Activated T-cell treated with anti-CD3 and anti-CD28 coated beads, Interleukin-2, amount 50 U/mL, for 72 hours (primary cell): ENCODE measurements at regions not wholly inside any gene's neighbourhood (a gene's known extent, or its start where the extent isn't known, plus 50 kb on each side); places are given as distances from the start of the nearest gene placed in this dataset.

Experiments used
- ATAC-seq, 2 donors: fragments of 150-1000 bp; cut with Tn5 transposase; replicated peaks in 1 of 2; 2 replicates each; pipeline ENCODE4 v1.10.0; 2021; ENCODE audit warnings: moderate library complexity in 2 of 2, mild to moderate bottlenecking in 1 of 2
- DNase-seq, 2 donors: peaks; one replicate each; pipeline ENCODE4 v3.0.0; 2021 to 2022; ENCODE audit warnings: mixed read lengths in 1 of 2
- H3K27ac Mint-ChIP-seq: one replicate; pipeline ENCODE4 v1.8.0; 2022; ENCODE audit warnings: mild to moderate bottlenecking, moderate library complexity, mixed read lengths
- H3K27me3 Mint-ChIP-seq: one replicate; pipeline ENCODE4 v1.8.0; 2022; ENCODE audit warnings: low read depth, mixed read lengths
- H3K36me3 Mint-ChIP-seq, 2 donors: one replicate each; pipeline ENCODE4 v1.8.0; 2022; ENCODE audit warnings: mixed read lengths in 2 of 2, mild to moderate bottlenecking in 1 of 2; ENCODE audit not compliant: insufficient read depth in 2 of 2
- H3K4me1 Mint-ChIP-seq: one replicate; pipeline ENCODE4 v1.8.0; 2022; ENCODE audit warnings: low read depth, mixed read lengths
- H3K4me3 Mint-ChIP-seq, 2 donors: one replicate each; pipeline ENCODE4 v1.8.0; 2022; ENCODE audit warnings: mild to moderate bottlenecking in 2 of 2, mixed read lengths in 2 of 2, moderate library complexity in 2 of 2
- H3K9me3 Mint-ChIP-seq, 2 donors: one replicate each; pipeline ENCODE4 v1.8.0; 2022; ENCODE audit warnings: mixed read lengths in 2 of 2

- Mint-ChIP-seq H3K27me3 (no peaks in the 10 kb centered on the region), H3K9me3 (peaks cover 2 to 3% of the 10 kb centered on the region in 2 donors), H3K27ac (no peak overlapping the region), H3K4me1 (no peaks in the 10 kb centered on the region), H3K4me3 (no peak overlapping the region), H3K36me3 (no peaks in the 10 kb centered on the region)
- DNase-seq = no peak
- ATAC-seq = no peak
Observed at GRCh38 chr9:30977965-30978364, 1406.5 kb upstream of the ACO1 start.

DNA sequence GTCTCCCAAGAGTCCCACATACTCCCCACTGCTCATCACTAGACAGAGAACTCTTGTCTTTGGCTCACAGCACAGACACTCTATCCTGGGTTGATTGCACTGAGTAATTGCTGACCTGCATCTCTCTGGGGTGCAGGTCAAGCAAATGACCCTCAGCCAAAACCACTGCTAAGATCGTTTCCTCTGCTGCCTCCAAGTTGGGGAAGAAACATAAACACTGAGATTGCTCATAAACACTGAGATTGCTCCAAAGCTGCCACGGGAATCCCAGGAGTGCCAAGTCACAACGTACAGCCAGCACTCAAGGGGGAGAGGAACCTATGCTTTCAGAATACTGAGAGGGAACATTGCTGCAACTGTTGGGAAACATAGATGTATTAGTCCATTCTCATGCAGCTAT is 1402.1 kb upstream of the ACO1 start:
- H3K9me3 Mint-ChIP-seq = peaks cover 2 to 3% of the 10 kb centered on the region in 2 donors
- H3K27ac Mint-ChIP-seq = no peak overlapping the region
- no peak overlapping the region for H3K4me3 Mint-ChIP-seq
- no peaks in the 10 kb centered on the region for H3K27me3 Mint-ChIP-seq
- ATAC-seq (no peak), DNase-seq (no peak)
- no peaks in the 10 kb centered on the region for H3K4me1 Mint-ChIP-seq
- H3K36me3 Mint-ChIP-seq = no peaks in the 10 kb centered on the region

GRCh38 chr9:30995956-30996738 is 1388.3 kb upstream of the ACO1 start:
- Mint-ChIP-seq H3K27ac (no peak overlapping the region), H3K4me3 (no peak overlapping the region), H3K36me3 (no peaks in the 10 kb centered on the region), H3K27me3 (no peaks in the 10 kb centered on the region), H3K9me3 (no peaks in the 10 kb centered on the region), H3K4me1 (no peaks in the 10 kb centered on the region)
- no peak for ATAC-seq
- no peak for DNase-seq

- no peaks in the 10 kb centered on the region for H3K4me1 Mint-ChIP-seq
- H3K4me3 Mint-ChIP-seq = no peak overlapping the region
- no peaks in the 10 kb centered on the region for H3K9me3 Mint-ChIP-seq
Observed at GRCh38 chr9:30996761-30997160, 1387.7 kb upstream of the ACO1 start.

GRCh38 chr9:30997291-30997690 is 1387.2 kb upstream of the ACO1 start:
- Mint-ChIP-seq H3K4me3 (no peak overlapping the region), H3K9me3 (peaks cover 0 to 2% of the 10 kb centered on the region in 2 donors), H3K4me1 (no peaks in the 10 kb centered on the region), H3K36me3 (no peaks in the 10 kb centered on the region), H3K27me3 (no peaks in the 10 kb centered on the region), H3K27ac (no peak overlapping the region)
- ATAC-seq (no peak), DNase-seq (no peak)

More at GRCh38 chr9:30996761-30997160, 1387.7 kb upstream of the ACO1 start:
- H3K27ac Mint-ChIP-seq = no peak overlapping the region
- DNase-seq (no peak), ATAC-seq (no peak)
- no peaks in the 10 kb centered on the region for H3K36me3 Mint-ChIP-seq
- no peaks in the 10 kb centered on the region for H3K27me3 Mint-ChIP-seq

GRCh38 chr9:31005086-31005665 is 1379.3 kb upstream of the ACO1 start:
- no peak overlapping the region for H3K27ac Mint-ChIP-seq
- H3K4me1 Mint-ChIP-seq = no peaks in the 10 kb centered on the region
- DNase-seq (no peak), ATAC-seq (no peak)
- H3K9me3 Mint-ChIP-seq = peaks cover 2 to 13% of the 10 kb centered on the region in 2 donors
- no peak overlapping the region for H3K4me3 Mint-ChIP-seq
- H3K27me3 Mint-ChIP-seq = no peaks in the 10 kb centered on the region
- H3K36me3 Mint-ChIP-seq = peaks cover 0 to 2% of the 10 kb centered on the region in 2 donors

GRCh38 chr9:31013371-31013770 is 1371.1 kb upstream of the ACO1 start:
- Mint-ChIP-seq H3K27me3 (no peaks in the 10 kb centered on the region), H3K36me3 (no peaks in the 10 kb centered on the region), H3K4me3 (no peak overlapping the region), H3K27ac (no peak overlapping the region), H3K4me1 (no peaks in the 10 kb centered on the region), H3K9me3 (peaks cover 1 to 3% of the 10 kb centered on the region in 2 donors)
- no peak for ATAC-seq
- no peak for DNase-seq

GRCh38 chr9:31023847-31024246 is 1360.6 kb upstream of the ACO1 start:
- H3K9me3 Mint-ChIP-seq = no peaks in the 10 kb centered on the region
- ATAC-seq (no peak), DNase-seq (no peak)
- peaks cover 6% of the 10 kb centered on the region for H3K27me3 Mint-ChIP-seq
- no peaks in the 10 kb centered on the region for H3K36me3 Mint-ChIP-seq
- H3K4me1 Mint-ChIP-seq = no peaks in the 10 kb centered on the region
- no peak overlapping the region for H3K4me3 Mint-ChIP-seq
- no peak overlapping the region for H3K27ac Mint-ChIP-seq

GRCh38 chr9:31027678-31028077 is 1356.8 kb upstream of the ACO1 start:
- DNase-seq (no peak), ATAC-seq (no peak)
- Mint-ChIP-seq H3K9me3 (no peaks in the 10 kb centered on the region), H3K27ac (no peak overlapping the region), H3K27me3 (no peaks in the 10 kb centered on the region), H3K4me3 (no peak overlapping the region), H3K36me3 (no peaks in the 10 kb centered on the region), H3K4me1 (no peaks in the 10 kb centered on the region)

- H3K4me3 Mint-ChIP-seq = no peak overlapping the region
- DNase-seq (no peak), ATAC-seq (no peak)
- no peaks in the 10 kb centered on the region for H3K4me1 Mint-ChIP-seq
- H3K36me3 Mint-ChIP-seq = no peaks in the 10 kb centered on the region
- H3K9me3 Mint-ChIP-seq = no peaks in the 10 kb centered on the region
- H3K27ac Mint-ChIP-seq = no peak overlapping the region
- H3K27me3 Mint-ChIP-seq = no peaks in the 10 kb centered on the region
Observed at GRCh38 chr9:31028137-31028536, 1356.3 kb upstream of the ACO1 start.

GRCh38 chr9:31030741-31031202 is 1353.7 kb upstream of the ACO1 start:
- Mint-ChIP-seq H3K4me1 (no peaks in the 10 kb centered on the region), H3K27ac (no peak overlapping the region), H3K27me3 (peaks cover 3% of the 10 kb centered on the region), H3K4me3 (peak overlapping the region; percentile 3 to 33), H3K36me3 (no peaks in the 10 kb centered on the region), H3K9me3 (no peaks in the 10 kb centered on the region)
- no peak for ATAC-seq
- DNase-seq = no peak

DNA sequence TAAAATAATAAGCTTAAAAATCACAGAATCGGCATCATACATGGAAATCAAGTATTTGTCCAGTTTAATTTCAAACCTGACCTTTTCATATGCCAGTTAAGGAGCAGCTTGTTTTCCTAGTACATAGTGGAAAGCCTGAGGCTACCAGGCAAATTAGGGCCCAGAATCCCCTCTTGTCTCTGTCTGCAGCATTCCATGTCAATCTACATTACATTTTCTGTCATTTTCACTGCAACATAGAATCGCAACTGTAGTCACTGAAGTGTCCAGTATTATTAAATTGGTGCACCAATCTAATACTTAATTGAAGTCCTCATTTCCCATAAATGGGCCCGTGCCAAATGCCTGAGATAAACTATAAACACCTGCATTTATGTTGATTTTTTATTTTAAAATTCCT is 1352.2 kb upstream of the ACO1 start:
- no peaks in the 10 kb centered on the region for H3K9me3 Mint-ChIP-seq

GRCh38 chr9:31034311-31034710 is 1350.1 kb upstream of the ACO1 start:
- ATAC-seq = no peak
- DNase-seq = no peak
- no peaks in the 10 kb centered on the region for H3K4me1 Mint-ChIP-seq
- peaks cover 6% of the 10 kb centered on the region for H3K27me3 Mint-ChIP-seq
- no peak overlapping the region for H3K4me3 Mint-ChIP-seq
- H3K9me3 Mint-ChIP-seq = no peaks in the 10 kb centered on the region
- H3K27ac Mint-ChIP-seq = no peak overlapping the region
- no peaks in the 10 kb centered on the region for H3K36me3 Mint-ChIP-seq

More for the DNA sequence above, 1352.2 kb upstream of the ACO1 start:
- Mint-ChIP-seq H3K27me3 (peaks cover 6% of the 10 kb centered on the region), H3K4me3 (no peak overlapping the region), H3K36me3 (no peaks in the 10 kb centered on the region), H3K27ac (no peak overlapping the region), H3K4me1 (no peaks in the 10 kb centered on the region)
- DNase-seq = no peak
- no peak for ATAC-seq

- H3K27ac Mint-ChIP-seq = no peak overlapping the region
- H3K9me3 Mint-ChIP-seq = no peaks in the 10 kb centered on the region
- no peak overlapping the region for H3K4me3 Mint-ChIP-seq
- ATAC-seq (no peak), DNase-seq (no peak)
- no peaks in the 10 kb centered on the region for H3K4me1 Mint-ChIP-seq
- H3K27me3 Mint-ChIP-seq = peaks cover 5% of the 10 kb centered on the region
- no peaks in the 10 kb centered on the region for H3K36me3 Mint-ChIP-seq
Observed at GRCh38 chr9:31040564-31040963, 1343.9 kb upstream of the ACO1 start.
